Tibial nerve (tissue), 4 donors: ENCODE measurements at regions not wholly inside any gene's neighbourhood (a gene's known extent, or its start where the extent isn't known, plus 50 kb on each side); places are given as distances from the start of the nearest gene placed in this dataset.

Experiments
- DNase-seq, 2 donors: peaks; one replicate each; pipeline ENCODE4 v3.0.0-alpha.2; 2019; ENCODE audit warnings: low spot score in 2 of 2
- H3K27ac ChIP-seq, 4 donors: fragments of 200-600 bp; sonication (generic) in 3 of 4; one replicate each; pipeline ENCODE4 v1.5.1; 2017 to 2019; ENCODE audit warnings: mild to moderate bottlenecking in 1 of 4
- H3K27me3 ChIP-seq, 2 donors: fragments of 200-600 bp; sonication (generic) in 1 of 2; one replicate each; pipeline versions ENCODE4 v1.5.1 to v1.6.0; 2017 to 2019
- H3K36me3 ChIP-seq, 3 donors: fragments of 200-600 bp; sonication (generic); one replicate each; pipeline ENCODE4 v1.5.1; 2018 to 2019
- H3K4me1 ChIP-seq, 4 donors: fragments of 200-600 bp; sonication (generic) in 3 of 4; one replicate each; pipeline ENCODE4 v1.5.1; 2017 to 2019
- H3K4me3 ChIP-seq, 4 donors: fragments of 200-600 bp; sonication (generic) in 3 of 4; one replicate each; pipeline ENCODE4 v1.5.1; 2017 to 2019; ENCODE audit warnings: mild to moderate bottlenecking in 1 of 4, moderate library complexity in 1 of 4
- H3K9me3 ChIP-seq, 4 donors: fragments of 200-600 bp; sonication (generic) in 3 of 4; one replicate each; pipeline ENCODE4 v1.5.1; 2017 to 2019
- CTCF ChIP-seq, 5 experiments: fragments of 200-600 bp in 3 of 5; fragments of 450-650 bp in 2 of 5; sonication (generic) in 3 of 5; IDR thresholded peaks; one replicate each; pipeline ENCODE4 v1.5.1; 2016 to 2019; ENCODE audit warnings: antibody characterized with exemption in 5 of 5, mild to moderate bottlenecking in 3 of 5, moderate library complexity in 2 of 5
- EP300 ChIP-seq, 2 donors: sonication (generic); formaldehyde crosslinking; IDR thresholded peaks; one replicate each; pipeline ENCODE4 v1.6.1; 2017; ENCODE audit warnings: antibody characterized with exemption in 2 of 2, mild to moderate bottlenecking in 1 of 2
- POLR2A ChIP-seq, 2 donors: fragments of 450-650 bp; IDR thresholded peaks; one replicate each; pipeline ENCODE4 v1.6.1; 2017; ENCODE audit warnings: antibody characterized with exemption in 2 of 2, mild to moderate bottlenecking in 2 of 2, moderate library complexity in 2 of 2
- WGBS, 2 donors: methylation state at CpG; one replicate each; pipeline ENCODE4 v1.1.5; 2018; 5-methylcytosine and 5-hydroxymethylcytosine counted together

DNA sequence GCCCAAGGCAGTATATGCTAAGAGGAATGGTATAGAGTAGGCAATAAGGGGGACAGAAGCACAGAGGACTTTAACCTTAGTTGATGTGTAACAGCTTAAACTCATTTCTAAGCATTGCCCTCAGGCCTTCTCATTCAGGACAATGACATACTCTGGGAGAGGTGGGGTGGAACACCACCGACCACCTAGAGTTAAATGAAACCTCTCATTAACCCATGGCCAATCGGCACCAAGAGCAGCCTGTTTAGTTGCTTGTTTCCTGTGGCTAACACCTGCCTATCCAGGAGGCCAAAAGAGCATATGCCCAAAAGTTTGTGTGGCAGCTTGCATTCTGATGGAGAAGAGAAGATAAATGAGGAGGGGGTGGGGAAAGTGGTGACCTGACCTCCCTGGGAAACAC is 50.0 kb downstream of the PABIR2 start:
- no peaks in the 10 kb centered on the region for H3K36me3 ChIP-seq
- H3K27ac ChIP-seq = no peak overlapping the region
- 26 to 66% methylated on average over 2 of the region's 2 CpGs for WGBS, 2 donors
- no peak for TF ChIP-seq EP300 (IDR thresholded peaks at IDR 0.05)
- no peak for TF ChIP-seq CTCF (IDR thresholded peaks at IDR 0.05)
- no peak for TF ChIP-seq POLR2A (IDR thresholded peaks at IDR 0.05)
- DNase-seq = no peak
- no peak overlapping the region for H3K4me3 ChIP-seq
- H3K9me3 ChIP-seq = no peaks in the 10 kb centered on the region
- H3K4me1 ChIP-seq = no peaks in the 10 kb centered on the region
- H3K27me3 ChIP-seq = peaks cover 0 to 8% of the 10 kb centered on the region in 2 donors

GRCh38 chrX:134746410-134746785 is 50.6 kb downstream of the PABIR2 start:
- DNase-seq = no peak
- no peaks in the 10 kb centered on the region for H3K4me1 ChIP-seq
- no peak for TF ChIP-seq CTCF (IDR thresholded peaks at IDR 0.05)
- no peak overlapping the region for H3K27ac ChIP-seq
- peaks cover 0 to 8% of the 10 kb centered on the region in 2 donors for H3K27me3 ChIP-seq
- no peaks in the 10 kb centered on the region for H3K9me3 ChIP-seq
- WGBS, 2 donors = 56 to 95% methylated on average over 3 of the region's 3 CpGs
- no peaks in the 10 kb centered on the region for H3K36me3 ChIP-seq
- no peak overlapping the region for H3K4me3 ChIP-seq

- TF ChIP-seq EP300 (IDR thresholded peaks at IDR 0.05) = no peak
- TF ChIP-seq POLR2A (IDR thresholded peaks at IDR 0.05) = no peak
- TF ChIP-seq CTCF (IDR thresholded peaks at IDR 0.05) = no peak
- no peak overlapping the region for H3K27ac ChIP-seq
- no peaks in the 10 kb centered on the region for H3K9me3 ChIP-seq
- DNase-seq = no peak
- WGBS, 2 donors = 77% methylated on average over 3 of the region's 3 CpGs
- no peaks in the 10 kb centered on the region for H3K4me1 ChIP-seq
- H3K4me3 ChIP-seq = no peak overlapping the region
- peaks cover 0 to 8% of the 10 kb centered on the region in 2 donors for H3K27me3 ChIP-seq
- no peaks in the 10 kb centered on the region for H3K36me3 ChIP-seq
Measured at GRCh38 chrX:134745636-134746409, 51.2 kb downstream of the PABIR2 start.

DNA sequence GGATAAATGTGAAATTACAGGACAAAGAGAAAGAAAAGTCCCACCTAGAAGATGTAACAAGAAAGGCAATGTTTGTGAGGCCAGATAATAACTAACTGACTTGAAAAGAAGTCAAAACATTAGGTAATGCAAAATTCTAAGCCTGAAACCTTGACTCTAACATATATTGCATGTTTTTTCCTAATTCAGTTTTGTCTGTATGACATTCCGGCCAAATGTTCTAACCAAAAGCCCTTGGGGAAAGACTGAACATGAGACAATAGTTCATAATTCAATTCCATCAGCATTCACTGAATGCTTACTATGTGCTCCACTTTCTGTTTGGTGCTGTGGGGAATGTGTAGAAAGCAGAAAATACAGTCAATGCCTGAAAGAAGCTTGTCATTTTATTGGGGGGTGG is 53.9 kb downstream of the PABIR2 start:
- TF ChIP-seq EP300 (IDR thresholded peaks at IDR 0.05) (no peak), POLR2A (IDR thresholded peaks at IDR 0.05) (no peak), CTCF (IDR thresholded peaks at IDR 0.05) (no peak)
- Histone ChIP-seq H3K27ac (no peak overlapping the region), H3K27me3 (peaks cover 0 to 4% of the 10 kb centered on the region in 2 donors), H3K36me3 (no peaks in the 10 kb centered on the region), H3K4me3 (no peak overlapping the region), H3K9me3 (no peaks in the 10 kb centered on the region), H3K4me1 (no peaks in the 10 kb centered on the region)
- DNase-seq = no peak
- 44 to 60% methylated on average over 1 of the region's 1 CpG for WGBS, 2 donors

DNA sequence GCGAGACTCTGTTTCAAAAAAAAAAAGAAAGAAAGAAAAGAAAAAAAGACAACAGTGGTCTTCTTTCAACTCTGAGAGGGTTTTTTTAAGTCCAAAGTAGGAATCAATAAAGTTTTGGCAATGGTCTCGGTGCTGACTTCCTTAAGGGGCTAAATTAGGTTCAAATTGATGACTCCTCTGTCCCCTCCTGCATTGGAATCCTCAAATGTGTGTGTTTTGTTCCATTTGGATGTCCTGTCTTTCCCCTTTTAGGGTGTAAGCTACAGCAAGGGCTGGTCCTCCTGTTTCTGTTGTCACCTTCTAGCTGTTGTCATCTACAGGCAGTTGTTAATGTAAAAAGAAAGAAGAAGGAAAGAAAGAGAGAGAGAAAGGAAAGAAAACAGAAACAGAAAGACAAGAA is 54.4 kb downstream of the PABIR2 start:
- DNase-seq = no peak
- H3K36me3 ChIP-seq = no peaks in the 10 kb centered on the region
- H3K27ac ChIP-seq = no peak overlapping the region
- no peaks in the 10 kb centered on the region for H3K9me3 ChIP-seq
- peaks cover 0 to 4% of the 10 kb centered on the region in 2 donors for H3K27me3 ChIP-seq
- 67 to 81% methylated on average over 2 of the region's 2 CpGs for WGBS, 2 donors
- H3K4me1 ChIP-seq = no peaks in the 10 kb centered on the region
- no peak overlapping the region for H3K4me3 ChIP-seq
- TF ChIP-seq POLR2A (IDR thresholded peaks at IDR 0.05) (no peak), CTCF (IDR thresholded peaks at IDR 0.05) (no peak), EP300 (IDR thresholded peaks at IDR 0.05) (no peak)
